Activated CD4-positive, alpha-beta T cell treated with anti-CD3 and anti-CD28 coated beads for 36 hours (primary cell): ENCODE measurements at regions not wholly inside any gene's neighbourhood (a gene's known extent, or its start where the extent isn't known, plus 50 kb on each side); places are given as distances from the start of the nearest gene placed in this dataset.

ENCODE experiments used
- ATAC-seq: fragments of 200-7000 bp; cut with Tn5 transposase; one replicate; pipeline ENCODE4 v1.10.0; 2021; ENCODE audit warnings: mild to moderate bottlenecking, moderate library complexity
- CTCF ChIA-PET: fragments of 350-600 bp; sonication (Branson Sonifier 250); formaldehyde crosslinking; loops from one replicate; lab custom pipeline; 2021; ENCODE audit warnings: antibody characterized with exemption; lab: Charles Lee
- POLR2A ChIA-PET: fragments of 350-600 bp; sonication (Branson Sonifier 250); formaldehyde crosslinking; loops from one replicate; lab custom pipeline; 2021; ENCODE audit warnings: antibody characterized with exemption, inconsistent platforms; lab: Charles Lee
- DNase-seq: peaks from one replicate; pipeline ENCODE4 v3.0.0-alpha.2; 2020
- H3K27ac Mint-ChIP-seq: one replicate; pipeline ENCODE4 v1.8.0; 2021; ENCODE audit warnings: mixed read lengths
- H3K27me3 Mint-ChIP-seq: one replicate; pipeline ENCODE4 v1.8.0; 2021; ENCODE audit warnings: mixed read lengths
- H3K36me3 Mint-ChIP-seq: one replicate; pipeline ENCODE4 v1.8.0; 2021; ENCODE audit warnings: low read depth, mixed read lengths
- H3K4me1 Mint-ChIP-seq: one replicate; pipeline ENCODE4 v1.8.0; 2021; ENCODE audit warnings: mixed read lengths
- H3K4me3 Mint-ChIP-seq: one replicate; pipeline ENCODE4 v1.8.0; 2021; ENCODE audit warnings: mild to moderate bottlenecking, moderate library complexity, mixed read lengths
- H3K9me3 Mint-ChIP-seq: one replicate; pipeline ENCODE4 v1.8.0; 2021; ENCODE audit warnings: low read depth, mixed read lengths
- intact Hi-C, 2 experiments: fragments of 100-400 bp; cut with DNase I in 1 of 2; cut with micrococcal nuclease in 1 of 2; formaldehyde crosslinking; loops; one replicate each; pipeline versions ENCODE4 v1.14.2 to v1.15.1; 2022 to 2024; cut with DNase I, micrococcal nuclease

GRCh38 chr15:29624271-29624670 is 198.0 kb downstream of the TJP1 start:
- Mint-ChIP-seq H3K36me3 (no peaks in the 10 kb centered on the region), H3K27ac (no peak overlapping the region), H3K27me3 (peaks cover 1% of the 10 kb centered on the region), H3K4me1 (no peaks in the 10 kb centered on the region), H3K9me3 (peaks cover 4% of the 10 kb centered on the region), H3K4me3 (no peak overlapping the region)
- POLR2A ChIA-PET = no interaction called here
- DNase-seq (no peak), ATAC-seq (no peak)
- intact Hi-C loops = no loop called here
- CTCF ChIA-PET = interaction anchor here (0.7 kb wide), 1 partner anchor 277 kb away, joined by 3 read pairs; no protein-coding TSS in a partner anchor

- intact Hi-C loops = no loop called here
- H3K36me3 Mint-ChIP-seq = no peaks in the 10 kb centered on the region
- DNase-seq = no peak
- H3K9me3 Mint-ChIP-seq = peaks cover 4% of the 10 kb centered on the region
- ChIA-PET CTCF (no interaction called here), POLR2A (no interaction called here)
- H3K27ac Mint-ChIP-seq = no peak overlapping the region
- peaks cover 3% of the 10 kb centered on the region for H3K27me3 Mint-ChIP-seq
- ATAC-seq = no peak
- no peak overlapping the region for H3K4me3 Mint-ChIP-seq
- H3K4me1 Mint-ChIP-seq = no peaks in the 10 kb centered on the region
These were observed 199.1 kb downstream of the TJP1 start for GRCh38 chr15:29623116-29623639.

- Mint-ChIP-seq H3K27me3 (peaks cover 3% of the 10 kb centered on the region), H3K27ac (no peak overlapping the region)
- ATAC-seq = no peak
These were observed 199.6 kb downstream of the TJP1 start for GRCh38 chr15:29622637-29623036.

GRCh38 chr15:29621616-29622015 is 200.7 kb downstream of the TJP1 start:
- H3K4me3 Mint-ChIP-seq = no peak overlapping the region
- H3K27me3 Mint-ChIP-seq = peaks cover 3% of the 10 kb centered on the region
- DNase-seq = no peak
- intact Hi-C loops = no loop called here
- CTCF ChIA-PET = no interaction called here
- no peaks in the 10 kb centered on the region for H3K4me1 Mint-ChIP-seq
- no peak overlapping the region for H3K27ac Mint-ChIP-seq
- ATAC-seq = no peak
- peaks cover 4% of the 10 kb centered on the region for H3K9me3 Mint-ChIP-seq
- POLR2A ChIA-PET = interaction anchor here (0.5 kb wide), 1 partner anchor 33 kb away, joined by 3 read pairs; no protein-coding TSS in a partner anchor
- H3K36me3 Mint-ChIP-seq = no peaks in the 10 kb centered on the region

More at GRCh38 chr15:29622637-29623036, 199.6 kb downstream of the TJP1 start:
- peaks cover 4% of the 10 kb centered on the region for H3K9me3 Mint-ChIP-seq
- no peaks in the 10 kb centered on the region for H3K4me1 Mint-ChIP-seq
- intact Hi-C loops = no loop called here
- POLR2A ChIA-PET = no interaction called here
- CTCF ChIA-PET = no interaction called here
- DNase-seq = no peak
- H3K36me3 Mint-ChIP-seq = no peaks in the 10 kb centered on the region
- H3K4me3 Mint-ChIP-seq = no peak overlapping the region

GRCh38 chr15:29618586-29618985 is 203.7 kb downstream of the TJP1 start:
- POLR2A ChIA-PET = no interaction called here
- DNase-seq (no peak), ATAC-seq (no peak)
- Mint-ChIP-seq H3K9me3 (no peaks in the 10 kb centered on the region), H3K4me3 (no peak overlapping the region), H3K36me3 (no peaks in the 10 kb centered on the region), H3K27ac (no peak overlapping the region), H3K4me1 (no peaks in the 10 kb centered on the region), H3K27me3 (peaks cover 8% of the 10 kb centered on the region)
- intact Hi-C loops = no loop called here
- CTCF ChIA-PET = no interaction called here

- DNase-seq (no peak), ATAC-seq (no peak)
- intact Hi-C loops = no loop called here
- POLR2A ChIA-PET = no interaction called here
- Mint-ChIP-seq H3K27ac (no peak overlapping the region), H3K4me1 (no peaks in the 10 kb centered on the region), H3K9me3 (no peaks in the 10 kb centered on the region), H3K27me3 (peaks cover 18% of the 10 kb centered on the region), H3K4me3 (no peak overlapping the region), H3K36me3 (no peaks in the 10 kb centered on the region)
- CTCF ChIA-PET = no interaction called here
These were observed 205.8 kb downstream of the TJP1 start for GRCh38 chr15:29616512-29616911.

DNA sequence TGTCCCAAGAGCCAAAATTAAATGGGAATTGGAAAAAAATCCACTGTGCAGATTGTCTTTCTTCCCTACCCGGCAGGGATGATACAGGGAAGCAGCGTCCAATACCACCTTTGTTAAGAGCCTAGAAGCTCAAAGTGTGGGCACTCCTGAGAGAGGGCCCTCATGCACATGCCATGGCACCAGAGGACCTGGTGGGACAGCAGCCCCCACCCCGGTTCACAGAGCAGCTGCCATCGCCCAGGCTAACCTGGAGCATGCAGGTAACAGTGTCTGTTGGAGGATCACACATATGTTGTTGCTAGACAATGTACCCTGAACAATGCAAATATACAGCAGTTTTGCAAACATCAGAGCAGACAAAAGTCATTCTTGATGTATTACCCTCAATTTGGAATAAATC is 206.5 kb downstream of the TJP1 start:
- intact Hi-C loops = no loop called here
- H3K4me1 Mint-ChIP-seq = no peaks in the 10 kb centered on the region

DNA sequence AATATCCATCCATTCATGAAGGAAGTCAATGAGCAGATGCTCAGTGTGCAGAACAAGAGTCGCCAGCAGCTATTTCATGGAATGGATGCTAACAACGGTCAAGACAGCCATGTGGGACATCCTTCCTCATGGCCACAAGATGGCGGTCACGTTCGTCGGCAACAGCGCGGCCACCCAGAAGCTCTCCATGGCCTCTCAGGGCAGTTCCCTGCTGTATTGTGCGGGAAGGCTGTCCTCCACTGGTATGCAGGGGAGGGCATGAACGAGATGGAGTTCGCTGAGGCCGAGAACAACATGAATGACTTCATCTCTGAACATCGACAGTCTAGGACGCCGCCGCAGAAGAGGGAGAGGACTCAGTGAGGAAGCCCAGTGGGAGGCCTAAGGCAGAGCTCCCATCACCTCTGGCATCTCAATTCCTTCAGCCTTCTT is 208.3 kb downstream of the TJP1 start:
- no peak for ATAC-seq
- ChIA-PET POLR2A (no interaction called here), CTCF (no interaction called here)
- no peaks in the 10 kb centered on the region for H3K36me3 Mint-ChIP-seq
- H3K4me3 Mint-ChIP-seq = no peak overlapping the region
- intact Hi-C loops = no loop called here
- peaks cover 23% of the 10 kb centered on the region for H3K27me3 Mint-ChIP-seq
- no peak overlapping the region for H3K27ac Mint-ChIP-seq
- no peaks in the 10 kb centered on the region for H3K9me3 Mint-ChIP-seq
- DNase-seq = peak; percentile 8
- H3K4me1 Mint-ChIP-seq = no peaks in the 10 kb centered on the region

More for the DNA sequence above, 206.5 kb downstream of the TJP1 start:
- ChIA-PET CTCF (no interaction called here), POLR2A (no interaction called here)
- DNase-seq (no peak), ATAC-seq (no peak)
- no peak overlapping the region for H3K27ac Mint-ChIP-seq
- no peaks in the 10 kb centered on the region for H3K36me3 Mint-ChIP-seq
- no peaks in the 10 kb centered on the region for H3K9me3 Mint-ChIP-seq
- H3K4me3 Mint-ChIP-seq = no peak overlapping the region
- peaks cover 21% of the 10 kb centered on the region for H3K27me3 Mint-ChIP-seq

GRCh38 chr15:29612701-29613100 is 209.6 kb downstream of the TJP1 start:
- CTCF ChIA-PET = no interaction called here
- ATAC-seq = no peak

DNA sequence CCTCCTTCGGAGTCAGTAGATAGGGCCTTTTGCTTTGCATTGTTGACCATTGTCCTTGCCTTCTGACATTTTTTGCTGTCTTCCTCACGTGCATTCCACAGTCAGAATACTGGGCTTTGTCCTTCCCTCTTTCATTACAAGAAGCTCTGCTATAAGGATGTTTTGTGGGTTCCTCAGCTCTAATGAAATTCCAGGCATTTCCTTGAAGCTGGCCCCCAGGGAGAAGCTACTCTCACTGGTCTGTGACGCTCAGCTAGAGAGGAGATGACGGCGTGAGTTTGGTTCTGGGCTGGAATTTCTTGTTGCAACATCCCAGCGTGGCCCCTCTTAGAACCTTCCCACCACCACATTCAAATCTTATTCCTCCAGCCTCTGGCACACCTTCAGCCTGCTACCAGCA is 210.2 kb downstream of the TJP1 start:
- H3K27ac Mint-ChIP-seq = no peak overlapping the region
- no peaks in the 10 kb centered on the region for H3K4me1 Mint-ChIP-seq
- no peak for DNase-seq
- no peaks in the 10 kb centered on the region for H3K36me3 Mint-ChIP-seq
- CTCF ChIA-PET = no interaction called here
- POLR2A ChIA-PET = no interaction called here
- H3K27me3 Mint-ChIP-seq = peaks cover 22% of the 10 kb centered on the region
- H3K4me3 Mint-ChIP-seq = no peak overlapping the region
- ATAC-seq = no peak
- H3K9me3 Mint-ChIP-seq = no peaks in the 10 kb centered on the region
- intact Hi-C loops = no loop called here

More at GRCh38 chr15:29612701-29613100, 209.6 kb downstream of the TJP1 start:
- H3K27me3 Mint-ChIP-seq = peaks cover 22% of the 10 kb centered on the region
- H3K4me3 Mint-ChIP-seq = no peak overlapping the region
- H3K4me1 Mint-ChIP-seq = no peaks in the 10 kb centered on the region
- no peaks in the 10 kb centered on the region for H3K36me3 Mint-ChIP-seq
- H3K9me3 Mint-ChIP-seq = no peaks in the 10 kb centered on the region
- POLR2A ChIA-PET = no interaction called here
- intact Hi-C loops = no loop called here
- DNase-seq = no peak
- H3K27ac Mint-ChIP-seq = no peak overlapping the region

DNA sequence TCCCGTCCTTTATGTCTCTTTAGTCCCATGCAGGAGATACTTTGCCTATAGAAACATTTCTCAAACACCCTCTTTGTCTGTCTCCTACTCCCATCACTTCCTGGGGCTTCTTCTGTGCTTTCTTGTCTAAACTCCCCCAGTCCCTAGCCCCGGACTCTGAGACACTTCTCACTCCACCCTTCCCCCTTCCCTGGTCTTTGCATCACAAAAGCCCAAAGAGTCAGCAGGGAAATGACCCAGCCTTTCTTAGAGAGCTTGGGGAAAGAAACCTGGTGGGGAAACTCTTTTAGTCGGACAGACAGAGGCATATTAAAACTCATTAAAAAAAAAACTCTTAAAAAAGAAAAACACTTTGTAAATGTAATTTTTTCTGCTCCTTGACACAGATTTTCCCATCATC is 211.2 kb downstream of the TJP1 start:
- Mint-ChIP-seq H3K36me3 (no peaks in the 10 kb centered on the region), H3K27me3 (peaks cover 22% of the 10 kb centered on the region), H3K27ac (no peak overlapping the region), H3K4me1 (no peaks in the 10 kb centered on the region), H3K4me3 (no peak overlapping the region), H3K9me3 (no peaks in the 10 kb centered on the region)
- DNase-seq (no peak), ATAC-seq (no peak)
- CTCF ChIA-PET = interaction anchor here (1.5 kb wide), 1 partner anchor 15 kb away, joined by 3 read pairs; no protein-coding TSS in a partner anchor
- POLR2A ChIA-PET = no interaction called here
- intact Hi-C loops = no loop called here

GRCh38 chr15:29601811-29602210 is 220.5 kb downstream of the TJP1 start:
- H3K4me3 Mint-ChIP-seq = no peak overlapping the region
- H3K27me3 Mint-ChIP-seq = peaks cover 9% of the 10 kb centered on the region
- ChIA-PET POLR2A (no interaction called here), CTCF (no interaction called here)
- H3K36me3 Mint-ChIP-seq = no peaks in the 10 kb centered on the region
- no peak overlapping the region for H3K27ac Mint-ChIP-seq
- DNase-seq (no peak), ATAC-seq (no peak)
- H3K4me1 Mint-ChIP-seq = no peaks in the 10 kb centered on the region
- no peaks in the 10 kb centered on the region for H3K9me3 Mint-ChIP-seq
- intact Hi-C loops = no loop called here
